ENCODE measurements at regions not wholly inside any gene's neighbourhood (a gene's known extent, or its start where the extent isn't known, plus 50 kb on each side); places are given as distances from the start of the nearest gene placed in this dataset.
"Not testable (repeated sequence)": the region's sequence is repeated elsewhere in the genome, so short reads cannot be mapped to it uniquely, and the experiment has no call there.

DNA sequence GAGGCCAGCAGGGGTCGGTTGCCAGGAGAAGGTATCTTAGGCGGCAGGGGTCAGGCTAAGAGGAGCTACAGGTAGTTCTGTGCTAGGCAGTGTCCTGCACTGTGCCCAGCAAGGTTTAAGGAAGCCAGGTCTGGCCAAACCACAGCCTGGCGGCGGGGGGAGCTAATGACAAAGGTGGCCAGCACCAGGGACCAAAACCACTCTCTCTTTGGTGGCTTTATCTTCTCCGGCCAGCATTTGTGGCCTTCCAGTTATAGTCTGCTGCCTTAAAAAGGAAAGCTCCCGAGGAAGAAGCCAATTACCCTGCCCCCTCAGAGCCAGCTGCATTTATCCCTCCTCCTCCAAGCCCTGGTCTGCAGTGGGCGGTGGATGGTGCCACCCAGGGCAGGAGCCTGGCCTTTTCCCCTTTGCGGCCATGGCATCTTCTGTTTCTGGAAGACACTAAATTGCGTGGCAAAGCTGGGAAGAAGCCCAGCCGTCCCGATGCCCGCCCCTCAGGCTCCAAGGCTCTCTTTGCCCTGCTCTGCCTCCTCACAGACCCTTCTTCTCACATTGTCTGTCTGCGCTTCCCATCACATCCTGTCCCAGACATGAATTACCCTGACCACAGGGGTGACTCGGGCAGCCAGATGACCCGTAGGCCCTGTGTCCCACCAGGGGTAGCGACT lies 94.6 kb downstream of the EN1 start:
- Mint-ChIP-seq H3K4me1 (ENCODE audit: low read depth) (no peaks in the 10 kb centered on the region), H3K4me3 (no peak overlapping the region), H3K36me3 (ENCODE audit: low read depth) (no peaks in the 10 kb centered on the region), H3K27me3 (peaks cover 10% of the 10 kb centered on the region), H3K9me3 (no peaks in the 10 kb centered on the region), H3K27ac (no peak overlapping the region)

DNA sequence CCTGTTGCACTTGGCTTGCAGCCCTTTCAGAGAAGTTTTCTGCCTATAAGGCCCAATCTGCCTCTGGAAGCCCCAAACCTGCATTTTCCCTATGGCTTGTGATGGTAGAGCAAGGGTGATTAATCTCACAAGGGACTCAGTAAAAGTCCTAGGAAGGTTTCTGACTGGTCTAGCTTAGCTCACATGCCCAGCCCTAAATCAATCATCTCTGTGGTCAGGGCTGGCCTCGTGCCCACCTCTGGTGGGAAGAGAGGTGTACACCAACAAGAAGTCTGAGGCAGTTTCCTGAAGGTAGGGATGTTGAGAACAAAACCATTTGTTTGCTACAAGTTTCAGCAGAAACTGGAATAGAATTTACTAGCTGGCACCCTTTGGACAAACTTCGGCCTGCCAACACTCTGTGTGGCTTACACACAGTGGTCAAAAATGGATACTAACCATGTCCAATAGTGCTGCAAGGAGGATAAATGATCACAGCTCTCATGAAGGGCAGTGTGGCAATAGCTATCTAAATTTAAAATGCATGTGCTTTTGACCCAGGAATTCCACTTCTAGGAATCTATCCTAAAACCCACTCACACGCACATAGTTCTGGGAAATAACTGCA lies 96.4 kb downstream of the EN1 start:
- Mint-ChIP-seq H3K4me3 (no peak overlapping the region), H3K4me1 (ENCODE audit: low read depth) (no peaks in the 10 kb centered on the region), H3K27me3 (peaks cover 6% of the 10 kb centered on the region), H3K36me3 (ENCODE audit: low read depth) (no peaks in the 10 kb centered on the region), H3K27ac (no peak overlapping the region), H3K9me3 (peaks cover 1% of the 10 kb centered on the region)

DNA sequence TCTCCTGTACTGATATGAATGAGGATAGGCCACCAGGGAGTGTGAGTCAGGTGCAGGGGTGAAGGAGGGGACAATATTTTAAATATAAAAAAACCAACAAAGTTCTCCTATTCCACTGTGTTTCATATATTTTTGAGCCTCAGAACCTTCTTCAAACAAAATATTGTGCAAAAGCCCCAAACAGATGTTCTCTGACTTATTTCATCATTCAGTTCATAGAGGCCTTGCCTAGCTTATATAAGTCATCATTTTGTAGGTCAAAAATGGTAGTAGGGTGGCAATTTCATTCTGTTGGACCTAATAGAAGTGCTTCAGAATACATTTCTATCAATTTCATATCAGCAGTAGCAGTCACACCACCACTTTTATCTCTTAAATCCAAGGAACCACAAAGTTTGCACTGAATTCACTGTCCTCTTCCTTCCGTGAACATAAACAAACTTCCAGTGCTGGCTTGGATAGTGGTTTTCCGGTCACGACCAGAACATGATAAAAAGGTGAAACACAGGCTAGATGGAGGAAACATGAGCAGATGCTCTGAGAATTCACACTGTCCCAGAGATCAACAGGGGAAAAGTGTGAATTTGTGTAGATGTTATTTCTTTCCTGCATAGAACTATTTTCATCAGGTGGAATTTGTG lies 99.1 kb downstream of the EN1 start:
- Mint-ChIP-seq H3K27me3 (peaks cover 6% of the 10 kb centered on the region), H3K4me1 (ENCODE audit: low read depth) (no peaks in the 10 kb centered on the region), H3K36me3 (ENCODE audit: low read depth) (no peaks in the 10 kb centered on the region), H3K9me3 (peaks cover 15% of the 10 kb centered on the region), H3K4me3 (no peak overlapping the region), H3K27ac (no peak overlapping the region)

DNA sequence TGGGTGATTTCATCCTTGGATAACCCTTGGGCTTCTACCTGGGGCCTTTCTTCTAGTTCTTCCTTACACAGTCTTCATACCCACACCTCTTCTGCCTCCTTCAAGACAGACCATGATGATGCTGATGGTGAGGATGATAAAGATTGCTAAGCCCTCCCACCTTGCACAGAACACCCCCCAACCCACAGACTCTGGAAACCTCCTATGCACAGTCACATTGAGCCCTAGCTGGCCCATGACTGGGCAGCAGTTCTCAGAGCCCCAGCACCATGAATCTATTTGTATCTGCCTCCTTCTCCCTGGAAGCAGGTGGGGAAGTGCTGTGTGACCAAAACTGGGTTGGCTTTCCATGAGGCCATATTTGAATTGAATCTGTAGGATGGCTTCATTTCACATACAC lies 99.8 kb downstream of the EN1 start:
- H3K4me3 Mint-ChIP-seq: no peak overlapping the region
- peaks cover 15% of the 10 kb centered on the region for H3K9me3 Mint-ChIP-seq
- H3K36me3 Mint-ChIP-seq (ENCODE audit: low read depth): no peaks in the 10 kb centered on the region
- no peak overlapping the region for H3K27ac Mint-ChIP-seq
- H3K4me1 Mint-ChIP-seq (ENCODE audit: low read depth): no peaks in the 10 kb centered on the region
- H3K27me3 Mint-ChIP-seq: peaks cover 6% of the 10 kb centered on the region

DNA sequence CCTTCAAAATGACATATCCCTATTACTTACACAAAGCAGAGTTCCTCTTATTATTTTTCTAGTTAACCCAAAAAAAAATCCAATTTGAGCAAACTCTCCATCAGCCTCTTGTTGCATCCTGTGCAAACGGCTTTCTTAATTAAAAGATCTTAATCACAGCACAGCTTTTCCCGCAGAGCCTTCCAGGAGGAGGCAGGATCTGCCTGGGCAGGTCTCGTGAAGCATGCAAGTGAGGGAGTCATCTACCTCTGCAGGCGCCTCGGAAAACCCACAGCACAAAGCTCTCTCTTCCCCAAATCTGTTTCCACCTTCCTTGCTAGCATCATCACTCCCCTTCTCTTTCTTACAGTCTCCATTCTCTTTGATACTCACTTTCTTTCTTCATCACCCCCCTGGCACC lies 100.4 kb downstream of the EN1 start:
- peaks cover 11% of the 10 kb centered on the region for H3K27me3 Mint-ChIP-seq
- no peak overlapping the region for H3K4me3 Mint-ChIP-seq
- no peak overlapping the region for H3K27ac Mint-ChIP-seq
- no peaks in the 10 kb centered on the region for H3K36me3 Mint-ChIP-seq (ENCODE audit: low read depth)
- H3K9me3 Mint-ChIP-seq: peaks cover 19% of the 10 kb centered on the region
- no peaks in the 10 kb centered on the region for H3K4me1 Mint-ChIP-seq (ENCODE audit: low read depth)

DNA sequence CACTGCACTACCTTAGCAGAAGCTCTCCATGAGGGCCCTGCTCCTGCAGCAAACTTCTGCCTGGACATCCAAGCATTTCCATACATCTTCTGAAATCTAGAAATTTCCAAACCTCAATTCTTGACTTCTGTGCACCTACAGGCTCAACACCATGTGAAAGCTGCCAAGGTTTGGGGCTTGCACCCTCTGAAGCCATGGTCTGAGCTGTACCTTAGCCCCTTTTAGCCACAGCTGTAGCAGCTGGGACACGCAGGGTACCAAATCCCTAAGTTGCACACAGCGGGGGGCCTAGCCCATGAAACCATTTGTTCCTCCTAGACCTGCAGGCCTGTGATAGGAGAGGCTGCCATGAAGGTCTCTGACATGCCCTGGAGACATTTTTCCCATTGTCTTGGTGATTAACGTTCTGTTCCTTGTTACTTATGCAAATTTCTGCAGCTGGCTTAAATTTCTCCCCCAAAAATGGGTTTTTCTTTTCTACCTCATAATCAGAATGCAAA lies 102.7 kb downstream of the EN1 start:
- not testable (repeated sequence) for H3K4me3 Mint-ChIP-seq; H3K4me1 Mint-ChIP-seq (ENCODE audit: low read depth); H3K27ac Mint-ChIP-seq; H3K36me3 Mint-ChIP-seq (ENCODE audit: low read depth)
- peaks cover 20% of the 10 kb centered on the region for H3K27me3 Mint-ChIP-seq
- H3K9me3 Mint-ChIP-seq: peaks cover 20% of the 10 kb centered on the region

DNA sequence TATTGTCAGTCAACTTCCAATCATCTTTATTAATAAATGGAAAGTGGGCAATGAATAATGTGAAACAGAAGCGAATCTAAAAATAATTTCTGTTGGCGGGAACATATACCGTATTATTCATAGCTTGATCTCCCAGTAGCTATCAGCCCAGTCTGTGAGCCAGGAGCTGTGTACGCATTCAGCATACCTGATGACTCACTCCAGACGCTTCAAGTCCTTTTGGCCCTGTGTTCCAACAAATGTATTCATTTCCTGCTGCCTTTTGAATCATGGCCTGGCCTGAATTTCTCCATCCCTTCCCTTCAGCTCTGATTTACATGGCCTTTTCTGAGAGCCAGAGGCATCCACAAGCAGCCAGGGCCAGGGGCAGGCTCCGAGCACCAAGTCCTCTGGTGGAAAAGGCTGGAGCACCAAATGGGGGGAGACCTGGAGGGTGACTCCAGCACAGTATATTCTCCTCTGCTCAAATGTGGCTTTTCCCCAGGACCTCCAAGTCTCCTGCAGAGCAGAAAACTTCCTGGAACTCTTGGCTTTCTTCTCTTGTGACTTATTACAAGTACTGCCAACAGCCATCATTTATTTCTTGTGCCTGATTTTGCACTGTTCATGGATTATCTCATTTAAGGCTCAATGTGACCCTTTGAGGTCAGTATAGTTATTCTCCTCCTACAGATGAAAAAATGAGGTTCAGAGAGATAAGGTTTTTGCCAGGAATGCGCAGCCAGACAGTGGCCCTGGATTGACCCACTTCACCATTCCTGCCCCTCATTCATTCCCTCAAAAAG lies 108.7 kb downstream of the EN1 start:
- H3K27ac Mint-ChIP-seq: no peak overlapping the region
- peaks cover 30% of the 10 kb centered on the region for H3K27me3 Mint-ChIP-seq
- no peaks in the 10 kb centered on the region for H3K36me3 Mint-ChIP-seq (ENCODE audit: low read depth)
- H3K9me3 Mint-ChIP-seq: peaks cover 6% of the 10 kb centered on the region
- no peaks in the 10 kb centered on the region for H3K4me1 Mint-ChIP-seq (ENCODE audit: low read depth)
- no peak overlapping the region for H3K4me3 Mint-ChIP-seq

DNA sequence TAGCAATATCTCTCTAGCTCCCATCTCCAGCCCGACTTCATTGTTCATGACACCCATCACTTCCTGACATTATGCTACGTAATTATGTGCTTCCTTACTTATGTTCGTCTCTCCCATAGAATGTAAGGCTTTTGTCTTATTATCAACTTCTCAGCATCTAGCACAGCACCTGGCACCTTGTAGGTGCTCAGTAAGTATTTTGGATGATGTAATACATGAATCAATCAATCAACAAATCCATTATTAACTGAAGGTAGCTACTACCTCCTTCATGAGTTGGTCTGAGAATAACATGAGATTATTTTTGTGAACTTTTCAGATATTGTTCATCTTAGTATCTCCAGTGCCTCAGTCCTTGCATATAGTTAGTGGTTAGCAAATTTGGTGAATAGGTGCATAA lies 109.3 kb downstream of the EN1 start:
- H3K9me3 Mint-ChIP-seq: peaks cover 6% of the 10 kb centered on the region
- no peaks in the 10 kb centered on the region for H3K36me3 Mint-ChIP-seq (ENCODE audit: low read depth)
- H3K4me1 Mint-ChIP-seq (ENCODE audit: low read depth): no peaks in the 10 kb centered on the region
- no peak overlapping the region for H3K27ac Mint-ChIP-seq
- H3K4me3 Mint-ChIP-seq: no peak overlapping the region
- peaks cover 30% of the 10 kb centered on the region for H3K27me3 Mint-ChIP-seq

DNA sequence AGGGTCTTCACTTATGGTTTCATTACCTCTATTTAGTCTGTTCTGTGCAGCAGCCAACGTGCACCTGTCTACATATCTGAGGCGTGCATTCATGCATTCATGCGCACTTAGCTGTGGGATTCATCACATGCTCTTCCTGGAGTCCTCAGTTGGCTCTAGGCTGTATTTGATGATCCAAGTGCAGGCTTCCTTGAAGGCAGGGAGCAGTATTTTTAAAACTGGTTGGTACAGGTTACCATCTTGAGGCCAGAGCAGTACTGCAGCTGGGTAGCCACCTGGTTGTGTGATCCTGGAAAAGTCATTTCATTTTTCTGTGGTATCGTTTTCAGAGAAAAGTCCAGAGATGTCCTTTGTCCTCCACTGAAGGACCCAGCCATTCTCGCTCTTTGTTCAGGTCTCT lies 109.8 kb downstream of the EN1 start:
- Mint-ChIP-seq H3K27me3 (peaks cover 32% of the 10 kb centered on the region), H3K4me1 (ENCODE audit: low read depth) (no peaks in the 10 kb centered on the region), H3K4me3 (no peak overlapping the region), H3K27ac (no peak overlapping the region), H3K36me3 (ENCODE audit: low read depth) (no peaks in the 10 kb centered on the region), H3K9me3 (peaks cover 6% of the 10 kb centered on the region)

DNA sequence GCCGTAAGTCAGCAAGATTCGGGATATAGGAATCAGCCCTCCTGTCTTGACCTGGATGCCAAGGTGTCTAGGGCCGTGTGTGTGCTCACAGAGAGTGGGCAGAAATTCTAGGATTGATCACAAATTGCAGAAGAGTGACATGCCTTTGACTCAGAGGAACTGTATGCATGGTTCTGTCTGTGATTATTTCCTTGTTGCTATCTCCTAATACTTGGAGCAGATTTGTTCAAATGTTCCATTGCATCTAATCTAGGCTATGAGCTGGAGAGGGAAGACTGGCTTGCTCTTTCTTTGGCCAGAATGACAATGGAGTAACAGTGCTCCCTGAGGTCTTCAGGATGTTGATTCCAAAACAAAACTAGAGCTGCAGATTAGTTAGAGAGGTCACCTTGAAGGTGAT lies 115.0 kb downstream of the EN1 start:
- Mint-ChIP-seq H3K4me3 (no peak overlapping the region), H3K4me1 (ENCODE audit: low read depth) (no peaks in the 10 kb centered on the region), H3K27me3 (peaks cover 13% of the 10 kb centered on the region), H3K27ac (no peak overlapping the region), H3K9me3 (peaks cover 4% of the 10 kb centered on the region), H3K36me3 (ENCODE audit: low read depth) (no peaks in the 10 kb centered on the region)

DNA sequence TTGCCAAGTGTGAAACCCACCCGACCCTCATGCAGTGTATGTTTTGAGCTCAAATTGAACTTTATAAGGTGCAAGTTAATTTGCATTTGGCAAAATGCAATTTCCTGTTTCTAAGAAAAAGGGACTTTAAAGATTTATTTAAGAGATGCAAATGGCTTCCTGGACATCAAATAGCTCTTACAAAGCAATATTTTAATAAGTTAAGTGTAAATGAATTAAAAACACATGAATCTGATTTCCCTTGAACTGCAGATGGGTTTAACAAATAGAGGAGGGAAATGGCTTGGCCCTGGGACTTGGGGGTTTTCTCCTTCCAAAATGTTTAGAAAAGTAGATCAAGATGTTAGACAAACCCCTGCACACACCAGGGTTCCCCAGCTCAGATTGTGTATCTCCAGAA lies 116.0 kb downstream of the EN1 start:
- Mint-ChIP-seq H3K4me3 (no peak overlapping the region), H3K27me3 (peaks cover 19% of the 10 kb centered on the region), H3K9me3 (peaks cover 10% of the 10 kb centered on the region), H3K27ac (no peak overlapping the region), H3K36me3 (ENCODE audit: low read depth) (no peaks in the 10 kb centered on the region), H3K4me1 (ENCODE audit: low read depth) (no peaks in the 10 kb centered on the region)

DNA sequence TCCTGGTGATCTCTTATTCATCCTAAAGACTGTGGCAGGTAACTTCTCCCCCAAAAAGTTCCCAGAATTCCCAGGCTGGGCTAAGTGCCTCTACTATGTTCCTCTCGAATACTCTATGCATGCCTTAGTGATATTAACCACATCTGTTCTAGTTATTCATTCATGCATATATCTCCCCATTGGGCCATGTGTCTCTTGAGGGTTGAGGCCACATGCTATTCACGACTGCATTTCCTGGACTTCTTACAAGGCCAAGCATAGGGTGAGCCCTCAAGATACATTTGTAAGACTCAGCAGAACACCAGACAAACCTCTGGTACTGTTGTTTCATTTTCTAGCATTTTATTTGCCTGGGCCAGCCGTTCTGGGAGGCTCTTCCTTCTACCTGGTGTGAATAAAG lies 117.0 kb downstream of the EN1 start:
- Mint-ChIP-seq H3K27ac (no peak overlapping the region), H3K36me3 (ENCODE audit: low read depth) (no peaks in the 10 kb centered on the region), H3K4me3 (no peak overlapping the region), H3K4me1 (ENCODE audit: low read depth) (no peaks in the 10 kb centered on the region), H3K9me3 (peaks cover 11% of the 10 kb centered on the region), H3K27me3 (peaks cover 21% of the 10 kb centered on the region)

DNA sequence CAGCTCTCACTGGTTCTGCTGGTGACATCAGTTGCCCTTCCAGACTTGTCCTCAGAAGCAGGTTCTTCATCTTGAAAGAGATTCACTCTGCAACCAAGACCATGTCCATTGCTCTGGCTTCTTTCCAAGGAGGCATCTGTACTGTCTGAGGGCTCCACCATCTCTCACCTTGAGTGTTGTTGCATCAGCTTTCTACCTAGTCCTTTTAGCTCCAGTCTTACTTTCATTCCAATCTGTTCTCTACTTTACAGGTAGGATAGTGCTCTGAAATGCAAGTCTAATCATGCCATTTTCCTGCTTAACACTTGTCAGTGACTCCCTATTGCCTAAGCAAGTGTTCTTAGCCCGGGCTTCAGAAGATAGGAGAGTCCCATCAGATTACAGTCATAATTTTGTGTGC lies 117.7 kb downstream of the EN1 start:
- H3K27me3 Mint-ChIP-seq: peaks cover 21% of the 10 kb centered on the region
- H3K27ac Mint-ChIP-seq: no peak overlapping the region
- no peaks in the 10 kb centered on the region for H3K36me3 Mint-ChIP-seq (ENCODE audit: low read depth)
- H3K4me1 Mint-ChIP-seq (ENCODE audit: low read depth): no peaks in the 10 kb centered on the region
- peaks cover 11% of the 10 kb centered on the region for H3K9me3 Mint-ChIP-seq
- H3K4me3 Mint-ChIP-seq: no peak overlapping the region

DNA sequence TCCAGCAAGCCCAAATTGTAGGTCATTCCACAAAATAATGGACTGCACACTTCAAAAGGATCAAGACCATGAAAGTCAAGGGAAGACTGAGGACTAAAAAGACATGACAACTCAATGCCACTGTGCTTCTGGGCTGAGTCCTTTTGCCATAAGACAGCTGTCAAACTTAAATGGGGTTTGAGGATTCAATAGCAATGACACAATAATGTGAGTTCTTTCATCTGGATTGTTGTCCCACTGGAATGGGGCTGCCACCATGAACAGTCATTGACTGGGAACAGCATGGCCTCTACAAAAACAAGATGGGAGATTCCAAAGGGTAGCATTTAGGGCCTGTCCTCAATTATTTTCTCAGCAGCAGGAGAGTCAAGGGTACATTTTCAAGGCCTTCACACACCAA lies 118.5 kb downstream of the EN1 start:
- H3K4me3 Mint-ChIP-seq: no peak overlapping the region
- H3K27ac Mint-ChIP-seq: no peak overlapping the region

DNA sequence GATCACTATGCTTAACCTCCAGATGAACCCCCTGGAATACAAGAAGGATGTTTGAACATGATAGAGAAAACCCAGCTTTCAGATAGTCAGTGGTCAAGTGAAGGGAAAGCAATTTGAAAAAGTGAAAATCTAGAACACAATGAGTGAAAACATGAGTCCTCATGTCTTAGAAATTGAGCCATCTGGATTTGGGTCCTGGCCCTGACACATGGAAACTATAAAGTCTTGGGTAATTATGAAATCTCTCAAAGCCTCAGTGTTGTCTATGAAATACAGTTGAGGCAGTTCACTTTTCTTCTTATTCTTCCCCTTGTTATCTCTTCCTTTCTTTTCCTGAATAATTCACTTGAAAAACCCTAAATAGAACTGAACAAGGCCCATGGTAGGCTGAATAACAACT lies 120.6 kb downstream of the EN1 start:
- Mint-ChIP-seq H3K36me3 (ENCODE audit: low read depth) (no peaks in the 10 kb centered on the region), H3K4me1 (ENCODE audit: low read depth) (peaks cover 4% of the 10 kb centered on the region), H3K4me3 (no peak overlapping the region), H3K27ac (no peak overlapping the region), H3K27me3 (peaks cover 16% of the 10 kb centered on the region), H3K9me3 (peaks cover 11% of the 10 kb centered on the region)

More for the DNA sequence above, 118.5 kb downstream of the EN1 start:
- H3K27me3 Mint-ChIP-seq: peaks cover 21% of the 10 kb centered on the region
- H3K4me1 Mint-ChIP-seq (ENCODE audit: low read depth): no peaks in the 10 kb centered on the region
- H3K36me3 Mint-ChIP-seq (ENCODE audit: low read depth): no peaks in the 10 kb centered on the region
- H3K9me3 Mint-ChIP-seq: peaks cover 11% of the 10 kb centered on the region
